ENCODE measurements at regions not wholly inside any gene's neighbourhood (a gene's known extent, or its start where the extent isn't known, plus 50 kb on each side); places are given as distances from the start of the nearest gene placed in this dataset.

GRCh38 chr13:97639236-97639635 is 205.3 kb downstream of the RAP2A start:
- TF ChIP-seq CTCF (IDR thresholded peaks at IDR 0.05) = no peak
- no peak for TF ChIP-seq IRF3 (IDR thresholded peaks at IDR 0.05; ENCODE audit: low read depth, low read length)
